ENCODE measurements at regions not wholly inside any gene's neighbourhood (a gene's known extent, or its start where the extent isn't known, plus 50 kb on each side); places are given as distances from the start of the nearest gene placed in this dataset.

DNA sequence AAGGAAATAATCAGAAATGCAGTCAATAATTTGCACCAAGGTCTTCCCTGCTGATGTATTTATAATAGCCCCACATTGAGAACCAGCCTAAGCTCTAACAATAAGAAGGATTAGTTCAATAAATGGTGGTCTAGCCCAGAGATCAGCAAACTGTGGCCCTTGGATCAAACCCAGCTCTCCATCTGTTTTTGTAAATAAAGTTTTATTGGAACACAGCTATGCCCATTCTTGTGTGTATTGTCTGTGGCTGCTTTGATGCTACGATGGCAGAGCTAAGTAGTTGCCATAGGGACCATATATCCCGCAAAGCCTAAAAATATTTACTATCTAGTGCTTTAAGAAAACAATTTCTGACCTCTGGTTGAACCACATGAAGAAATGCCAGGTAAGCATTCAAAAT is 154.9 kb downstream of the EMX2 start:
- DNase-seq (ENCODE audit: low read depth): no peak
- H3K4me3 ChIP-seq (ENCODE audit: low read depth, low read length): no peak overlapping the region
- TF ChIP-seq, protein P1, sequence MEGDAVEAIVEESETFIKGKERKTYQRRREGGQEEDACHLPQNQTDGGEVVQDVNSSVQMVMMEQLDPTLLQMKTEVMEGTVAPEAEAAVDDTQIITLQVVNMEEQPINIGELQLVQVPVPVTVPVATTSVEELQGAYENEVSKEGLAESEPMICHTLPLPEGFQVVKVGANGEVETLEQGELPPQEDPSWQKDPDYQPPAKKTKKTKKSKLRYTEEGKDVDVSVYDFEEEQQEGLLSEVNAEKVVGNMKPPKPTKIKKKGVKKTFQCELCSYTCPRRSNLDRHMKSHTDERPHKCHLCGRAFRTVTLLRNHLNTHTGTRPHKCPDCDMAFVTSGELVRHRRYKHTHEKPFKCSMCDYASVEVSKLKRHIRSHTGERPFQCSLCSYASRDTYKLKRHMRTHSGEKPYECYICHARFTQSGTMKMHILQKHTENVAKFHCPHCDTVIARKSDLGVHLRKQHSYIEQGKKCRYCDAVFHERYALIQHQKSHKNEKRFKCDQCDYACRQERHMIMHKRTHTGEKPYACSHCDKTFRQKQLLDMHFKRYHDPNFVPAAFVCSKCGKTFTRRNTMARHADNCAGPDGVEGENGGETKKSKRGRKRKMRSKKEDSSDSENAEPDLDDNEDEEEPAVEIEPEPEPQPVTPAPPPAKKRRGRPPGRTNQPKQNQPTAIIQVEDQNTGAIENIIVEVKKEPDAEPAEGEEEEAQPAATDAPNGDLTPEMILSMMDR (IDR thresholded peaks at IDR 0.05; ENCODE audit: insufficient read depth, low read depth, low read length): no peak

DNA sequence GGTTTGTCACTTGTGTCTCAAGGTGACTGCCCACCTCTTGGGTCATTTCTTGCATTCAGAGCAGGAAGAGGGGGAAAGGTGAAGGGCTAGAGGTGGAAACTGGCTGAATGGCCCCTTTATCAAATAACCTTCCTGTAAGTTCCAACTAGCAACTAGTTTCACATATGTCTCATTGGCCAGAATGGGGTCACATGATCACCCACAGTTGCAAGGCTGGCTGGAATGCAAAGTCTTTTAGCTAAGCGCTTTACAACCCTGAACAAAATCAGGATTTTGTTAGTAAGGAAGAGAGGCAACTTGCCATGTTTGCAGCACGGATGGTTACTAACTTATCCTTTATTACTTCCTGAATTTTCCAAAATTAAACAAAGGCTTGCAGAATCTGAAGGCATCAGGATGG is 156.3 kb downstream of the EMX2 start:
- no peak overlapping the region for H3K4me3 ChIP-seq (ENCODE audit: low read depth, low read length)
- no peak for DNase-seq (ENCODE audit: low read depth)
- TF ChIP-seq, protein P1 (IDR thresholded peaks at IDR 0.05; ENCODE audit: insufficient read depth, low read depth, low read length): no peak

DNA sequence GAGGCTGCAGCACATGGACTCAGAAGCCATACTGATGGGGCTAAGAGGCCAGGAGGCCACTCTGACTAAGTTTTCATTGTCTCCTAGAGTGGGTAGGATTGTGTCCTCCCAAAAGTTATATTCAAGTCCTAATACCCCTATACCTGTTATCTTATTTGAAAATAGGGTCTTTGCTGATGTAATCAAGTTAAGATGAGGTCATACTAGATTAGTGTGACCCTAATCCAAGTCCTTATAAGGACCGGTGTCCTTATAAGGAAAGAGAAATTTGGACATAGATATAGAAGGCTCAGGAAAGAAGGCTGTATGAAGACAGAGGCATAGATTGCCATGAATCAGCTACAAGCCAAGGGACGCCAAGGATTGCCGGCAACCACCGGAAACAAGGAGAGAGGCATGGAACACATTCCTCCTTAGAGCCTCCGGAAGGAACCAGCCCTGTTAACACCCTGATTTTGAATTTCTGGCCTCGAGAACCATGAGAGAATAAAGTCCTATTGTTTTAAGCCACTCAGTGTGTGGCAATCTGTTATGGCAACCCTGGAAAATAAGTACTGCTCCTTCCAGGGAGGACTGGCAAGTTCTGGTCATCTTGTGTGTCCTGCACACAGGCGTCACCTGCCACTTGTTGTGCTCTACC is 157.0 kb downstream of the EMX2 start:
- H3K4me3 ChIP-seq (ENCODE audit: low read depth, low read length): no peak overlapping the region
- TF ChIP-seq, protein P1 (IDR thresholded peaks at IDR 0.05; ENCODE audit: insufficient read depth, low read depth, low read length): no peak
- no peak for DNase-seq (ENCODE audit: low read depth)

DNA sequence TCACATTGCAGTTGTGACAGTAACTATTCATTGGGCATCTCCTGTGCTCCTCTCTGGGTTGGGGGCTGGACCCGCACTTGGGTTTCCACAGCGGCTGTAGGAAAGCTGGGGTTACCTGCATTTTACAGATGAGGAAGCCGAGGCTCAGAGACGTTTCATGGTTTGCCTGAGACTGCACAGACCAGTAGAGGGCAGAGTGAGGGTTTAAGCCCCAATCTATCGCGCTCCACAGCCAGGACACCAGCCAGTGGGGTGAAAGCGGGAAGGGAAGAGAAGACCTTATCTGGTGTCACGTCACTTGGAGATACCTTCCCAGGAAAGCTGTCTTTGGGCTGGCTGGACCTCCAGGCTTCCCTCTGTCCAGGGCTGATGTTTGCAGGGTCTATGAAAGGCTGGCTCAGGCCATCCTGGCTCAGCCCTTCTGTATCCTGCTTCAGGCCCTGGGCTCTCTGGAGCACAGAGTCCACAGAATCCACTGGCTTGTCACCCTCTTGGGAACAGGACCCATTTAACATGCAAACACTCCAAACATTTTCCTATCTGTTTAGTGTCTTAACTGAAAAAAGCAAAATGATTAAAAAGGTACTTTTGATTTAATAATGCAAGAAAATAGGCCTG is 167.7 kb downstream of the EMX2 start:
- DNase-seq (ENCODE audit: low read depth): no peak
- TF ChIP-seq, protein P1 (IDR thresholded peaks at IDR 0.05; ENCODE audit: insufficient read depth, low read depth, low read length): no peak
- no peak overlapping the region for H3K4me3 ChIP-seq (ENCODE audit: low read depth, low read length)

DNA sequence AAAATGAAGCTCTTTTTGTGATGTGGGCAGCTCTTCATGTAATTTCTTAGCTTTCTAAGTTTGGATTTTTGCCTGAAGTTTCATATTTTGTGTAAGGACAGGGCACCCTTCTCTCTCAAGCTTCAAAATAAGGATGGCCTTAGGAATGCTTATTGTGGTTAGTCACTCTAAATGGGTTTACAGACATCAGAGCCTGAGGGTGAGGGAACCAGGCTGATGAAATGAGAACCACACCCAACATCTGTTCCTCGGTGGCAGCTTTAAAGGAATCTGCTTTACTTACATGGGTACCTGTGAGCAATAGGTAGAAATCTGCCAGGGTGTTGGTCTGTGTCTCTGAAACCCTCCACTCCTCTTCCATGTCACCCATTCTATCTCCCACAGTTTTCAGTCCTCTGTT is 174.3 kb downstream of the EMX2 start:
- DNase-seq (ENCODE audit: low read depth): no peak
- no peak overlapping the region for H3K4me3 ChIP-seq (ENCODE audit: low read depth, low read length)
- TF ChIP-seq, protein P1 (IDR thresholded peaks at IDR 0.05; ENCODE audit: insufficient read depth, low read depth, low read length): no peak

DNA sequence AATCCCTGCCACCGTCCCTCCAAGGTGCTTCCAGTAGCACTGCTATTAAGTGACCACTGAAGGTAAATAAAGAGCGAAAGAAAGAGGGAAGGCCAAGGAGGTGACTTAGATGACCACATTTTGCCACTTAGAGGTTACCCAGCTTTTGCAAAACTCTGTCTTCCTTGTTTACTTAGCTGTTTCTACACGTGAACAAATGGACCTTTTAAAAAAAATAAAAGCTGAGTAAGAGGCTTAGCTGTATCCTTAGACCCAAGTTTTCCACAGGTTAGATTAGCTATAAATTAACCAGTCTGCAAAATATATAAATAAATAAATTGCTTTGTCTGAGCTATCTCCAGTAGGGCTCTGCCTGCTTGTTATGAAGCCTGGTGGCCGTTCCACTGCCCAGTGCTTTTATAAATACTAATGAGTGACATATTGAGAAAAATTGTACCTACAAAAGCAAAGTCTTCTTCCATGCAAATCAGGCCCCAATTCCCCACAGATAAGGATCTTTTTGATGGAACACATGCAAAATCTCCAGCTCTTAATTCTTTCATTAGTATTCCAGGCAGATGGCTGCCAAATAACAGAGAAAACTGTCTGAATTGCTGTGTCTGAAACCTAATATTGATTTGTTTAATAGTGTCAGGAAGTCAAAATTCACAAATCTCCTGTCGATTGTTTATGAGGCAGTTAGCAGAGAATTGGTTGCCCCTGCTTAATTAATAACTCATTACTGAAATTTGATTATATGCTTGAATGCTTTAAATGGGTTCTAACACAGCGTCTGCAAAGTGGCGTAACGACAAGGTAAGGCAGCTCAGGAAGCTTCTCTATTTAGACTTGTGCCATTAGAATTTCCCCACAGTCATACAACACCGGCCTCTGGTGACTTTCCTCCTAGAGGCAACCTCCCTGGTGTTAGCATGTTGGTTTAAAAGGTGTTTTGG is 176.7 kb downstream of the EMX2 start:
- TF ChIP-seq, protein P1 (IDR thresholded peaks at IDR 0.05; ENCODE audit: insufficient read depth, low read depth, low read length): no peak
- no peak for DNase-seq (ENCODE audit: low read depth)
- H3K4me3 ChIP-seq (ENCODE audit: low read depth, low read length): no peak overlapping the region

Data from fibroblast of villous mesenchyme (primary cell).